OCI-LY3 (cell line): ENCODE measurements at regions not wholly inside any gene's neighbourhood (a gene's known extent, or its start where the extent isn't known, plus 50 kb on each side); places are given as distances from the start of the nearest gene placed in this dataset.

Experiments
- EZH2phosphoT487 ChIP-seq: fragments of 200-600 bp; shearing (Covaris generic); IDR thresholded peaks from 2 replicates; pipeline ENCODE4 v1.6.1; 2018; ENCODE audit warnings: antibody characterized with exemption, mixed run types, low read depth
- TF ChIP-seq, protein P1 (sequence below): fragments of 200-600, 300-600 bp; sonication (generic); IDR thresholded peaks from 2 replicates; pipeline ENCODE4 v1.5.1; 2014; ENCODE audit warnings: antibody characterized with exemption, low read length, low read depth

DNA sequence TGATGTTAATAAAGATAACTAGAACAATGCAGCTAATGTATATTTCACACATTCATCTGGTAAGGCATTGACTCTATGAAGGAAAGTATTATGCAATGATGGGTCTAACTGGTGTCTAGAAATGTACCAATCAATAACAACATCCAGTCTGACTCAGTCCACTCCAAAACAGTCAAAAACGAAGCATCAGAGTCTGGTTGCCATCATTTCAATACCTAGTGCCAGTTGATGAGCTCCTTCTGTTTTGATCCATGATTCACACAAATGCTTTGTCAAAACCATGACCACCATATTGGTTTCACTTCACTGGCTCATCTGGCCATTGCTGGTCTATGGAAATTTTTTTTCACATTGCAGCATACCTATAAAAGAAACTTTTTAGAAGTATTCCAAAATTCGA lies 747.2 kb upstream of the TMEM132C start:
- TF ChIP-seq, protein P1, sequence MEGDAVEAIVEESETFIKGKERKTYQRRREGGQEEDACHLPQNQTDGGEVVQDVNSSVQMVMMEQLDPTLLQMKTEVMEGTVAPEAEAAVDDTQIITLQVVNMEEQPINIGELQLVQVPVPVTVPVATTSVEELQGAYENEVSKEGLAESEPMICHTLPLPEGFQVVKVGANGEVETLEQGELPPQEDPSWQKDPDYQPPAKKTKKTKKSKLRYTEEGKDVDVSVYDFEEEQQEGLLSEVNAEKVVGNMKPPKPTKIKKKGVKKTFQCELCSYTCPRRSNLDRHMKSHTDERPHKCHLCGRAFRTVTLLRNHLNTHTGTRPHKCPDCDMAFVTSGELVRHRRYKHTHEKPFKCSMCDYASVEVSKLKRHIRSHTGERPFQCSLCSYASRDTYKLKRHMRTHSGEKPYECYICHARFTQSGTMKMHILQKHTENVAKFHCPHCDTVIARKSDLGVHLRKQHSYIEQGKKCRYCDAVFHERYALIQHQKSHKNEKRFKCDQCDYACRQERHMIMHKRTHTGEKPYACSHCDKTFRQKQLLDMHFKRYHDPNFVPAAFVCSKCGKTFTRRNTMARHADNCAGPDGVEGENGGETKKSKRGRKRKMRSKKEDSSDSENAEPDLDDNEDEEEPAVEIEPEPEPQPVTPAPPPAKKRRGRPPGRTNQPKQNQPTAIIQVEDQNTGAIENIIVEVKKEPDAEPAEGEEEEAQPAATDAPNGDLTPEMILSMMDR, result no peak
- no peak for TF ChIP-seq EZH2phosphoT487
